Transverse colon (tissue), 3 donors: ENCODE measurements at regions not wholly inside any gene's neighbourhood (a gene's known extent, or its start where the extent isn't known, plus 50 kb on each side); places are given as distances from the start of the nearest gene placed in this dataset.

Source experiments
- EP300 ChIP-seq: sonication (generic); formaldehyde crosslinking; IDR thresholded peaks from one replicate; pipeline ENCODE4 v1.6.1; 2017; ENCODE audit warnings: antibody characterized with exemption, low read depth
- POLR2AphosphoS5 ChIP-seq, 3 donors: sonication (generic); formaldehyde crosslinking; IDR thresholded peaks; one replicate each; pipeline ENCODE4 v1.6.1; 2016; ENCODE audit warnings: antibody characterized with exemption in 3 of 3

DNA sequence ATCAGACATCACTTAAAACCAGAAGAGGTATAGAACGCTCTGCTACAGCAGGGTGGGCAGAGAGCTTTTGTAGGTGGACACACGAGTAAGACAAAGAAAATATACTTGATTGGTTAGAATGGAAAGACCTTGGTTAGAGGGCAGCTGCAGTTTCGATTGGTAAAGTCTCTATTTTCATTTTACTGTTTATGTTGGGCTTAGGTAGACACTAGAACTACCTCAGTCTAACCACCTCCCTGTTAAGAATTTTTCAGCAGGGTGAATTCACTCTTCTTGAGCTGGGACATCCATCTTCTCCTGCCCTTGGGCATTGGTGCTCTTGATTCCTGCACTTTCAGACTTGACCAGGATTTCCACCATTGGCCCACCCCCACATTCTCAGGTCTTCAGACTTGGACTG is 116.3 kb downstream of the BASP1 start:
- TF ChIP-seq EP300 (no peak), POLR2AphosphoS5 (IDR thresholded peaks at IDR 0.05) (no peak)
